ENCODE measurements at regions not wholly inside any gene's neighbourhood (a gene's known extent, or its start where the extent isn't known, plus 50 kb on each side); places are given as distances from the start of the nearest gene placed in this dataset.

GRCh38 chr1:91092503-91092902, 70.7 kb upstream of the ZNF644 start:
- no peak for DNase-seq

GRCh38 chr1:91091812-91092211, 70.0 kb upstream of the ZNF644 start:
- DNase-seq, result no peak

GRCh38 chr1:91080650-91081049, 58.8 kb upstream of the ZNF644 start:
- peak; percentile 7 for DNase-seq

GRCh38 chr1:91078859-91079258, 57.0 kb upstream of the ZNF644 start:
- no peak for DNase-seq

- no peak for DNase-seq
Measured at GRCh38 chr1:91076834-91077233, 55.0 kb upstream of the ZNF644 start.

GRCh38 chr1:91075233-91076135, 53.6 kb upstream of the ZNF644 start:
- no peak for DNase-seq

- DNase-seq, result no peak
Measured at GRCh38 chr1:91073299-91073698, 51.5 kb upstream of the ZNF644 start.

- DNase-seq, result no peak
Measured at GRCh38 chr1:91071838-91072237, 50.0 kb upstream of the ZNF644 start.
